NCI-H2227 (cell line): ENCODE measurements at regions not wholly inside any gene's neighbourhood (a gene's known extent, or its start where the extent isn't known, plus 50 kb on each side); places are given as distances from the start of the nearest gene placed in this dataset.

Experiments used
- DNase-seq: peaks from one replicate; lab custom pipeline; 2025; ENCODE audit not compliant: unreplicated experiment; lab: John Stamatoyannopoulos, UW

DNA sequence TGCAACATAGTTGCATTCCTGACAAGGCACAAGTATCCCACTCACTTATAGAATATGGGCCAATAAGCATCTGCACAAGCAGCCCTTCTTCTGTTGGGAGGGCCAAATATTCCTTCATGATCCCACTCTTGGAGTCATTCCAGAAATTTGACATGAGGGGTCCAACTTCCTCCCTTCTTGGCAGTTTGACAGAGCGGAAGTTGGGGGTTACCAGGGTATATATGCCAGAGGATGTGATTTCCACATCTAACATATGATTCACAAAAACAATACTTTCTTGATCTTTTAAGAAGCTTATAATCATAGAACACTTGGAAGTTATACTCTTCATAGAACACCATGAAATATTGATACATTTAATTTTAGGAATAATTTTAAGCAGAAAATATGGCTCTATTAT lies 100.9 kb upstream of the CRBN start:
- no peak for DNase-seq

DNA sequence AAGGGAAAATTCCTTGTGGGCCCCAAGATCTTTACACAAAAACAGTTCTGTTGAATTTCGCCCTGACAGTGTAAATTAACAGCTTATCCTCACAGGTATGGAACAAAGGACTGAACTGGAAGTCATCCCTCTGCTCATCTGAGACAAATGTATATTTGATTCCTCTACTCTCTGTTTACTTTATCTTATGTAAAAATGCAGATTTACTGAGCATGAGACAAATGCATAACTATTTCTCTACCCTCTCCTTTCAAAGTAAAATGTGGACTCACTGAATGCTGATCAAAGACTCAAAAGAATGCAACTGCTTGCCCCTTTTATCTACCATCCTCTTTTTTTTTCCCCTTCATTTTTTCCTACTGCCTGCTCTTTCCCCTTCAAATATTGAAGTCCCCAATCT lies 98.6 kb upstream of the CRBN start:
- no peak for DNase-seq

DNA sequence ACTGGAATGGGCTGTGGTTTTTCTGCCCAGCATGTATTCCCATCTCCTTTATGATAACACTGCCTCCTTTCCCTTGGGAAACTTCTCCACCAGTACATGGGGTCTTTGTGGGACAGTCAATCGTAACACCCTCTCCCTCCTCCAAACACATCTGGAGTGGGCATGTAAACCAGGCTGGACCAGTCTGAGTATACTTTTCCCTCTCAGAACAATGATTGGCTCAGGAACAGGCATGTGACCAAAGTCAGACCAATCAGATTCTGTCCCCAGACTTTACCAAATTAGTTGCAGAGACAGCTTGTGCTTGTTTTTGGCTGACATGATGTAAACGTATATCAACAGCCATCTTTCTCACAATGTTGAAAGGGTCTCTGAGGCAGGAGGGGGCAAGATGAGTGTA lies 97.1 kb upstream of the CRBN start:
- DNase-seq, result no peak

DNA sequence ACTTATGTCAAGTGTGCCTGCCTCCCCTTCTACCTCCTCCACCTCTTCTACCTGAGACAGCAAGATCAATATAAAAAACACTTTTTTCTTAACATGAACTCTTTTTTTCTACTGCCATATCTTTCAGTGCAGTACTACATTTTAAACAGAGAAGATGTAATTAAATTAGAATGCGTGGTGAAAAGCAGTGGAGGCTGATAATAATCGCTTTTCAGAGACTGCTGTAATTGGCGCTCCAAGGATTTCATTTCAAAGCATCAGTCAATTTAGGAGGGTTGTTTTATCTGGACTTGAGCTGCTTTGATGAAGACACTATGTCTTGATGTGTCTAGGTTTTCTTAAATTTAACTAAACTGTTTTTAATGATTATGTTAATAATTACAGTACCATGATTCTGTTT lies 85.3 kb upstream of the CRBN start:
- DNase-seq, result no peak

DNA sequence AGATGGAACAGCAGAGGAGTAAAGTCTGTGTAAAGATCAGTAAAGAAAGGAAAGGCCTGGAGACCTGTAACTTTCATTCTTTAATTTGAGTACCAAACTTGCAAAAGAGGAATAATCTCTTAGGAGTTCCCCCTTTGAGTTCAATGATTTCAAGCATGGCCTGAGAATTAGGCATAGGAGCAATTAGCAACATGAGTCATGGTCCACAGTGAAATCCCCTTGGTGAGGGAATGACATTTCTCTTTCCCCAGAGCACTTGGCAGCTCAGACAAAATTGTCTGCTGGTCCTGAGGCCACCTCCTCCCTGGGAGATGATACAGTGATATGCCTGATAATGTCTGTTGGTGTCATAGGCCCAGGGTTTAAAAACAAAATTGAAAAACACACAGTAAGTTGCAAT lies 81.4 kb upstream of the CRBN start:
- DNase-seq, result no peak

DNA sequence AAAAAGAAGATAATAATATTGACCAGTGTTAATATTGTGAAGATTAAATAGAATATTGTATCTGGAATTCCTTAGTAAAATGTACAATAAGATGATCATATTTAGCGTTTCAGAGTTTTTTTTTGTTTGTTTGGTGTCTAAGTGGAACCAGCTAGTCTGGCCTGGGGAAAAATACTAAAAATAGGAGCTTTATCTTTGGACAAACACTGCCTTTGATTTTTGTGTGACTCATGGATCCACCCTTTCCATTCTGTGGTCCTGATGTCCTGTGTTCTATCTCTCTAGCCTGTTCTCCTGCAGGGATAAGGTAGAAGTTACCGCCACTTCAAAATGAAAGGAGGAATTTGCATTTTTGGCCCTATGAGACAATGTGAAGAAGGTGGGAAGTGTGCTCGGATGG lies 79.7 kb upstream of the CRBN start:
- DNase-seq, result no peak

DNA sequence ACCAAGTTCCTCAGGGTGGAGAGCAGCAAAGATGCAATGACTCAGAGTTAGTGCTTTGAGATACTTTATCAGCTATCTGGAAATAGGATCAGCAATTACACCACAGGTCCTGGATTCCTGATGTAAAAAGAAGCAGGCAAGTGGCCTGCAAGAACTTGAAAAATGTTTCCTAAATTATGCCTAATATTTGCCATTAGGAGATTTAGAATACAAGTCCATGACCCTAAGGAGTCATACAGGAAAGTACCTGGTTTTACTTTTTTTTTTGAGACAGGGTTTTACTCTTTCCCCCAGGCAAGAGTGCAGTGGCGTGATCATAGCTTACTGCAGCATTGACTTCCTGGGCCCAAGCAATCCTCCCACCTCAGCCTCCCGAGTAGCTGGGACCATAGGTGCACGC lies 78.8 kb upstream of the CRBN start:
- no peak for DNase-seq

DNA sequence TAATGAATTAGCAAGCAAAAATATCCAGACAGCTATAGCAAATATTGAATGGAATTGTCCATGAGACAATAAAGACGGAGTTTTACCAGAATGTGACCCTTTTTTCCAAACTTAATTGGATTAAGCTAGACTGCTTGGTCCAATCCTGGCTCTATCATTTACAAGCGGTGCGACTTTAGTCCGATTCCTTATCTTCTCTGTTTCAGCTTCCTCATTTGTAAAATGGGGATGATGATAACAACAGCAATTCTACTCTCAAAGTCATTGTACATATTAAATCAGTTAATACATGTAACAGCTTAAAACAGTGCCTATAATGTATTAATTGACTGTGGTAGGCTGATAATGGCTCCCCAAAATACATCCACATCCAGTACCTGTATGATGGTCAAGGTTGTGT lies 62.1 kb upstream of the CRBN start:
- DNase-seq, result no peak

DNA sequence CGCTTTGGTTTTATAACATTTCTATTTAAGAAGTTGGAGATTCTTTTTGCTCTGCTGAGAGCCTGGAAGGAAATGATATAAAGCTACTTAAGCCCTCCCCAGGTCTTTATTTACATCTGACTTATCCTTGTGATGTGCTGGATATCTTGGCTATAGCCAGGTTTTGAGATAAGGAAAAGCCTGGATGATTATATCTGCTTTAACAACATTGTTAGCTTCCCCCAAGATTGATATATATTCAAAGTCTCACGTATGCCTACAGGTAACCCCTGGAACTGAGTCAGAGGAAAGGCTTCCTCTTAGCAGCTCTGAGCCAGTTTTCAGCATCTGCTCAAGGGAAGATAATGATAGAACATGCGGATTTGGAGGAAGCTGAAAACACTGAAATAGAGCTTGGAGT lies 61.5 kb upstream of the CRBN start:
- DNase-seq, result no peak

DNA sequence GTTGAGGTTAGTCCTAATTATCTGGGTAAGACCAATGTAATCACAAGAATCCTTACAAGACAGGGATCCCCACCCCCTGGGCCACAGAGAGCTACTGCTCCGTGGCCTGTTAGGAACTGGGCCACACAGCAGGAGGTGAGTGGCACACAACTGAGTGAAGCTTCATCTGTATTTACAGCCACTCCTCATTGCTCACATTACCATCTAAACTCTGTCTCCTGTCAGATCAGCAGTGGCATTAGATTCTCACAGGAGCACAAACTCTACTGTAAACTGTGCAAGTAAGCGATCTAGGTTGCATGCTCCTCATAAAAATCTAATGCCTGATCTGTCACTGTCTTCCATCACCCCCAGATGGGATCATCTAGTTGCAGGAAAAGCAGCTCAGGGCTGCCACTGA lies 58.5 kb upstream of the CRBN start:
- DNase-seq, result no peak

DNA sequence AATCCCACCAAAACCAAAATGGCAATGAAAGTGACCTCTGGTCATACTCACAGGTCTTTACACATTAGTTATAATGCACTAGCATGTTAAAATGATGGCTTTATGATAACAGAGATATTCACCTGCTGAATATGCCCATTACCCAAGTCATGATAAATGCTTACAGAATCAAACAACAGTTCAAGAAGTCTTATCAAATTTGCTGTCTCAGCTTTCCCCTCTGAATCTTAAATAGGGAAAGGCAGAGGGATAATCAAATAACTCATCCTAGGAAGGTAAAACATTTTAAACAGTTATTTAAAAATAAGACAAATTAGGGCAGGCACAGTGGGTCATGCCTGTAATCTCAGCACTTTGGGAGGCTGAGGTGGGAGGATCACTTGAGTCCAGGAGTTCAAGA lies 52.8 kb upstream of the CRBN start:
- no peak for DNase-seq
